IMR-90 (cell line): ENCODE measurements at regions not wholly inside any gene's neighbourhood (a gene's known extent, or its start where the extent isn't known, plus 50 kb on each side); places are given as distances from the start of the nearest gene placed in this dataset.

Experiments
- ATAC-seq: fragments of 200-7000 bp; cut with Tn5 transposase; 2 replicates; pipeline ENCODE4 v1.9.1; 2020; ENCODE audit warnings: low read depth, mild to moderate bottlenecking, moderate library complexity
- BruUV-seq: library from RNA; stranded (reverse); fragments of 400-500 nt; replicated peaks from 2 replicates; lab custom pipeline; 2021; lab: Mats Ljungman, UMichigan
- CTCF ChIA-PET: fragments of 300-600 bp; formaldehyde crosslinking; extraction: SDS; loops from one replicate; lab custom pipeline; 2021; ENCODE audit warnings: antibody characterized with exemption; lab: Yijun Ruan, JAX
- POLR2A ChIA-PET: fragments of 300-600 bp; sonication (Branson Sonifier 250); formaldehyde crosslinking; loops from one replicate; lab custom pipeline; 2022; ENCODE audit warnings: antibody characterized with exemption; ENCODE audit not compliant: unreplicated experiment; lab: Charles Lee
- DNase-seq: peaks from one replicate; pipeline ENCODE4 v3.0.0; 2013
- H2AFZ ChIP-seq: replicated peaks from 2 replicates; pipeline ENCODE3; 2013; ENCODE audit warnings: low read length, mild to moderate bottlenecking; ENCODE audit not compliant: poor library complexity
- H2AK5ac ChIP-seq: 2 replicates; pipeline ENCODE4 v1.6.1; 2013; ENCODE audit warnings: low read depth, low read length, inconsistent platforms
- H2AK9ac ChIP-seq: replicated peaks from 2 replicates; pipeline ENCODE3; 2013; ENCODE audit warnings: mild to moderate bottlenecking, low read depth, low read length, moderate library complexity; ENCODE audit not compliant: poor library complexity
- H2BK120ac ChIP-seq: 2 replicates; pipeline ENCODE4 v1.6.1; 2013; ENCODE audit warnings: low read depth, low read length, inconsistent platforms
- H2BK15ac ChIP-seq: 3 replicates; pipeline ENCODE4 v1.6.1; 2013; ENCODE audit warnings: low read depth, low read length, inconsistent platforms
- H2BK20ac ChIP-seq: 2 replicates; pipeline ENCODE4 v1.6.1; 2013; ENCODE audit warnings: low read depth, mild to moderate bottlenecking, inconsistent platforms, low read length, moderate library complexity
- H2BK5ac ChIP-seq: 2 replicates; pipeline ENCODE4 v1.6.1; 2013; ENCODE audit warnings: mild to moderate bottlenecking, low read depth, low read length, inconsistent platforms; ENCODE audit not compliant: poor library complexity, severe bottlenecking
- H3K14ac ChIP-seq: replicated peaks from 2 replicates; pipeline ENCODE4 v1.6.1; 2013; ENCODE audit warnings: low read depth, low read length, inconsistent platforms
- H3K18ac ChIP-seq: 2 replicates; pipeline ENCODE4 v1.6.1; 2013; ENCODE audit warnings: low read depth, low read length, control low read depth
- H3K23ac ChIP-seq: 2 replicates; pipeline ENCODE4 v1.6.1; 2013; ENCODE audit warnings: low read depth, low read length, inconsistent platforms
- H3K27ac ChIP-seq: 2 replicates; pipeline ENCODE4 v1.5.1; 2013; ENCODE audit warnings: mild to moderate bottlenecking, control low read depth, low read length; ENCODE audit not compliant: insufficient read depth
- H3K27me3 ChIP-seq: 2 replicates; pipeline ENCODE4 v1.6.1; 2013; ENCODE audit warnings: low read length; ENCODE audit not compliant: control insufficient read depth, insufficient read depth
- H3K36me3 ChIP-seq: 2 replicates; pipeline ENCODE4 v1.6.1; 2013; ENCODE audit warnings: low read length, mixed read lengths; ENCODE audit not compliant: control insufficient read depth, insufficient read depth
- H3K4ac ChIP-seq: 2 replicates; pipeline ENCODE4 v1.6.1; 2013; ENCODE audit warnings: low read depth, low read length, inconsistent platforms
- H3K4me1 ChIP-seq: 2 replicates; pipeline ENCODE4 v1.6.1; 2013; ENCODE audit warnings: low read length, mixed read lengths; ENCODE audit not compliant: control insufficient read depth, insufficient read depth
- H3K4me2 ChIP-seq: 2 replicates; pipeline ENCODE4 v1.6.1; 2013; ENCODE audit warnings: low read depth, mild to moderate bottlenecking, control low read depth, low read length, moderate library complexity
- H3K4me3 ChIP-seq: 2 replicates; pipeline ENCODE4 v1.5.1; 2013; ENCODE audit warnings: low read depth, mild to moderate bottlenecking, control low read depth, low read length, moderate library complexity; ENCODE audit not compliant: insufficient read depth
- H3K56ac ChIP-seq: 2 replicates; pipeline ENCODE4 v1.6.1; 2013; ENCODE audit warnings: low read length, inconsistent platforms; ENCODE audit not compliant: insufficient read depth; ENCODE audit errors: extremely low read depth
- H3K79me1 ChIP-seq, 2 experiments: 2 replicates each; pipeline ENCODE4 v1.6.1; 2013; ENCODE audit warnings: low read length in 2 of 2, inconsistent platforms in 1 of 2, low read depth in 1 of 2
- H3K9ac ChIP-seq: 2 replicates; pipeline ENCODE4 v1.6.1; 2013; ENCODE audit warnings: low read depth, low read length, control low read depth
- H3K9me1 ChIP-seq: 2 replicates; pipeline ENCODE4 v1.6.1; 2013; ENCODE audit warnings: low read length, inconsistent platforms; ENCODE audit not compliant: insufficient read depth
- H3K9me3 ChIP-seq: 2 replicates; pipeline ENCODE4 v1.6.1; 2013; ENCODE audit warnings: low read length; ENCODE audit not compliant: control insufficient read depth, insufficient read depth
- H4K20me1 ChIP-seq: 2 replicates; pipeline ENCODE4 v1.6.1; 2013; ENCODE audit warnings: low read length, inconsistent platforms; ENCODE audit not compliant: insufficient read depth
- H4K5ac ChIP-seq: 2 replicates; pipeline ENCODE4 v1.6.1; 2013; ENCODE audit warnings: mild to moderate bottlenecking, low read depth, low read length, control low read depth
- H4K8ac ChIP-seq, 2 experiments: 2 replicates each; pipeline ENCODE4 v1.6.1; 2013; ENCODE audit warnings: low read depth in 2 of 2, low read length in 2 of 2, control low read depth in 1 of 2, inconsistent platforms in 1 of 2
- H4K91ac ChIP-seq: 2 replicates; pipeline ENCODE4 v1.6.1; 2013; ENCODE audit warnings: low read depth, low read length, inconsistent platforms; ENCODE audit not compliant: insufficient read depth
- BHLHE40 ChIP-seq: fragments of 150-350 bp; IDR thresholded peaks from 2 replicates; pipeline ENCODE4 v1.6.1; 2016; ENCODE audit warnings: mild to moderate bottlenecking, low read depth, low read length
- CEBPB ChIP-seq: IDR thresholded peaks from 2 replicates; pipeline ENCODE4 v1.6.1; 2012; ENCODE audit warnings: low read depth, low read length, improper control_type of control experiment
- CHD1 ChIP-seq: IDR thresholded peaks from 2 replicates; pipeline ENCODE4 v1.6.1; 2012; ENCODE audit warnings: low read depth, low read length, improper control_type of control experiment
- FOS ChIP-seq: fragments of 150-350 bp; IDR thresholded peaks from 2 replicates; pipeline ENCODE4 v1.6.1; 2016; ENCODE audit warnings: low read depth, low read length
- MAFK ChIP-seq: IDR thresholded peaks from 2 replicates; pipeline ENCODE4 v1.6.1; 2012; ENCODE audit warnings: low read depth, low read length, improper control_type of control experiment
- MAZ ChIP-seq: IDR thresholded peaks from 2 replicates; pipeline ENCODE4 v1.6.1; 2012; ENCODE audit warnings: low read depth, mild to moderate bottlenecking, low read length, improper control_type of control experiment, moderate library complexity, borderline replicate concordance
- MXI1 ChIP-seq: IDR thresholded peaks from 2 replicates; pipeline ENCODE4 v1.6.1; 2012; ENCODE audit warnings: low read depth, mild to moderate bottlenecking, low read length, moderate library complexity, borderline replicate concordance
- NFE2L2 ChIP-seq: fragments of 150-350 bp; IDR thresholded peaks from 2 replicates; pipeline ENCODE4 v1.6.1; 2016; ENCODE audit warnings: low read depth, mild to moderate bottlenecking, low read length
- POLR2A ChIP-seq: IDR thresholded peaks from 2 replicates; pipeline ENCODE4 v1.6.1; 2012; ENCODE audit warnings: mild to moderate bottlenecking, low read depth, low read length
- RAD21 ChIP-seq: IDR thresholded peaks from 2 replicates; pipeline ENCODE4 v1.6.1; 2012; ENCODE audit warnings: low read length, improper control_type of control experiment
- RCOR1 ChIP-seq: IDR thresholded peaks from 2 replicates; pipeline ENCODE4 v1.6.1; 2012; ENCODE audit warnings: mild to moderate bottlenecking, low read length, improper control_type of control experiment; ENCODE audit not compliant: insufficient replicate concordance
- RFX5 ChIP-seq: IDR thresholded peaks from 2 replicates; pipeline ENCODE4 v1.8.0; 2012; ENCODE audit warnings: low read depth, mild to moderate bottlenecking, low read length, moderate library complexity
- SMC3 ChIP-seq: fragments of 150-350 bp; IDR thresholded peaks from 2 replicates; pipeline ENCODE4 v1.6.1; 2016; ENCODE audit warnings: low read depth, mild to moderate bottlenecking, antibody characterized with exemption, low read length, moderate library complexity
- WGBS, 2 experiments: methylation state at CpG; one replicate each; pipeline versions ENCODE4 v1.1.5 to v1.1.7; 2013; ENCODE audit warnings: missing lambda C conversion rate in 2 of 2; ENCODE audit not compliant: insufficient read length in 1 of 2; ENCODE audit errors: extremely low coverage in 2 of 2; 5-methylcytosine and 5-hydroxymethylcytosine counted together
- dilution Hi-C: fragments of 300-500 bp; cut with HindIII; formaldehyde crosslinking; loops from one replicate; pipeline ENCODE4 v1.14.3; 2018; ENCODE audit warnings: low sequenced_read_pairs; ENCODE audit not compliant: unreplicated experiment
- in situ Hi-C: fragments of 300-500 bp; cut with MboI; formaldehyde crosslinking; loops from 3 replicates; pipeline ENCODE4 v1.14.3; 2019; ENCODE audit warnings: low sequenced_read_pairs, inconsistent platforms, mixed read lengths
- intact Hi-C: fragments of 100-400 bp; cut with micrococcal nuclease; formaldehyde crosslinking; loops from 2 replicates; pipeline ENCODE4 v1.10.0; 2022
- TF ChIP-seq, protein P1 (sequence below): conservative IDR thresholded peaks from 2 replicates; pipeline ENCODE4 v1.5.1; 2012; ENCODE audit warnings: mild to moderate bottlenecking, low read depth, low read length, improper control_type of control experiment
- TF ChIP-seq, protein P2 (sequence below): fragments of 150-350 bp; IDR thresholded peaks from 2 replicates; pipeline ENCODE4 v1.6.1; 2017; ENCODE audit warnings: mild to moderate bottlenecking, antibody characterized with exemption, low read length, low read depth
- TF ChIP-seq, protein P3 (sequence below): fragments of 150-350 bp; IDR thresholded peaks from 2 replicates; pipeline ENCODE4 v1.6.1; 2016; ENCODE audit warnings: low read depth, mild to moderate bottlenecking, low read length, moderate library complexity, borderline replicate concordance

DNA sequence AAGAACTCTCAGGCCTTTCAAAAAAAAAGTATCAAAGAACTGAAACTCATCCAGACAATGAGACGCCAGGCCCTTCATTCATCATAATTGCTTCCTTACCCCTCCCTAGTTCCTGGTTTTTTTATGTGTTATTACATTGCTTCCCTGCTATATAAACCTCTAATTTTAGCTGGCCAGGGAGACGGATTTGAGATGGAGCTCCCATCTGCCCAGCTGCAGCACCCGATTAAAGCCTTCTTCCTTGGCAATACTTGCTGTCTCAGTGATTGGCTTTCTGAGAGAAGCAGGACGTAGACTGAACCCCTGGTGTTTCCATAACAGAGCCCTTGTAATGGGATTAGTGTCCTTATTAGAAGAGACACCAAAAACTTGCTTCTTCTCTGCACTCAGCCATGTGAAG is 62.4 kb downstream of the BARX1 start:
- no peaks in the 10 kb centered on the region for H4K20me1 ChIP-seq
- H2AK9ac ChIP-seq = no peak overlapping the region
- no TSS peak for BruUV-seq
- H2AFZ ChIP-seq = no peak overlapping the region
- H3K9me3 ChIP-seq = no peaks in the 10 kb centered on the region
- no peak overlapping the region for H3K4me2 ChIP-seq
- no peak overlapping the region for H3K4ac ChIP-seq
- dilution Hi-C loops = no loop called here
- no peak overlapping the region for H3K56ac ChIP-seq
- H2BK5ac ChIP-seq = no peak overlapping the region
- no peak overlapping the region for H4K5ac ChIP-seq
- no peaks in the 10 kb centered on the region for H3K9me1 ChIP-seq
- no peaks in the 10 kb centered on the region for H3K27me3 ChIP-seq
- TF ChIP-seq CHD1 (no peak), CEBPB (no peak), MXI1 (no peak), BHLHE40 (no peak), RAD21 (no peak), RCOR1 (no peak), MAZ (no peak), SMC3 (no peak), NFE2L2 (no peak), FOS (no peak), MAFK (no peak), RFX5 (no peak), POLR2A (no peak)
- TF ChIP-seq, protein P1, sequence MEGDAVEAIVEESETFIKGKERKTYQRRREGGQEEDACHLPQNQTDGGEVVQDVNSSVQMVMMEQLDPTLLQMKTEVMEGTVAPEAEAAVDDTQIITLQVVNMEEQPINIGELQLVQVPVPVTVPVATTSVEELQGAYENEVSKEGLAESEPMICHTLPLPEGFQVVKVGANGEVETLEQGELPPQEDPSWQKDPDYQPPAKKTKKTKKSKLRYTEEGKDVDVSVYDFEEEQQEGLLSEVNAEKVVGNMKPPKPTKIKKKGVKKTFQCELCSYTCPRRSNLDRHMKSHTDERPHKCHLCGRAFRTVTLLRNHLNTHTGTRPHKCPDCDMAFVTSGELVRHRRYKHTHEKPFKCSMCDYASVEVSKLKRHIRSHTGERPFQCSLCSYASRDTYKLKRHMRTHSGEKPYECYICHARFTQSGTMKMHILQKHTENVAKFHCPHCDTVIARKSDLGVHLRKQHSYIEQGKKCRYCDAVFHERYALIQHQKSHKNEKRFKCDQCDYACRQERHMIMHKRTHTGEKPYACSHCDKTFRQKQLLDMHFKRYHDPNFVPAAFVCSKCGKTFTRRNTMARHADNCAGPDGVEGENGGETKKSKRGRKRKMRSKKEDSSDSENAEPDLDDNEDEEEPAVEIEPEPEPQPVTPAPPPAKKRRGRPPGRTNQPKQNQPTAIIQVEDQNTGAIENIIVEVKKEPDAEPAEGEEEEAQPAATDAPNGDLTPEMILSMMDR = no peak
- TF ChIP-seq, protein P2, sequence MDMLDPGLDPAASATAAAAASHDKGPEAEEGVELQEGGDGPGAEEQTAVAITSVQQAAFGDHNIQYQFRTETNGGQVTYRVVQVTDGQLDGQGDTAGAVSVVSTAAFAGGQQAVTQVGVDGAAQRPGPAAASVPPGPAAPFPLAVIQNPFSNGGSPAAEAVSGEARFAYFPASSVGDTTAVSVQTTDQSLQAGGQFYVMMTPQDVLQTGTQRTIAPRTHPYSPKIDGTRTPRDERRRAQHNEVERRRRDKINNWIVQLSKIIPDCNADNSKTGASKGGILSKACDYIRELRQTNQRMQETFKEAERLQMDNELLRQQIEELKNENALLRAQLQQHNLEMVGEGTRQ = no peak
- TF ChIP-seq, protein P3, sequence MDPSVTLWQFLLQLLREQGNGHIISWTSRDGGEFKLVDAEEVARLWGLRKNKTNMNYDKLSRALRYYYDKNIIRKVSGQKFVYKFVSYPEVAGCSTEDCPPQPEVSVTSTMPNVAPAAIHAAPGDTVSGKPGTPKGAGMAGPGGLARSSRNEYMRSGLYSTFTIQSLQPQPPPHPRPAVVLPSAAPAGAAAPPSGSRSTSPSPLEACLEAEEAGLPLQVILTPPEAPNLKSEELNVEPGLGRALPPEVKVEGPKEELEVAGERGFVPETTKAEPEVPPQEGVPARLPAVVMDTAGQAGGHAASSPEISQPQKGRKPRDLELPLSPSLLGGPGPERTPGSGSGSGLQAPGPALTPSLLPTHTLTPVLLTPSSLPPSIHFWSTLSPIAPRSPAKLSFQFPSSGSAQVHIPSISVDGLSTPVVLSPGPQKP = no peak
- ChIA-PET CTCF (no interaction called here), POLR2A (no interaction called here)
- no peak overlapping the region for H4K91ac ChIP-seq
- no peaks in the 10 kb centered on the region for H3K79me1 ChIP-seq
- intact Hi-C loops = no loop called here
- H3K14ac ChIP-seq = no peak overlapping the region
- H3K18ac ChIP-seq = no peak overlapping the region
- H3K9ac ChIP-seq = no peak overlapping the region
- no peaks in the 10 kb centered on the region for H3K4me1 ChIP-seq
- WGBS, 2 experiments = no CpG with 5 or more reads among the region's 4 CpGs
- H3K4me3 ChIP-seq = no peak overlapping the region
- H3K23ac ChIP-seq = no peak overlapping the region
- H3K36me3 ChIP-seq = no peaks in the 10 kb centered on the region
- no peak for DNase-seq
- H2BK15ac ChIP-seq = no peak overlapping the region
- no peak overlapping the region for H2BK120ac ChIP-seq
- no peak overlapping the region for H2AK5ac ChIP-seq
- ATAC-seq = no peak
- H2BK20ac ChIP-seq = no peak overlapping the region
- in situ Hi-C loops = no loop called here
- no peak overlapping the region for H3K27ac ChIP-seq
- H4K8ac ChIP-seq = no peak overlapping the region
